ENCODE measurements at regions not wholly inside any gene's neighbourhood (a gene's known extent, or its start where the extent isn't known, plus 50 kb on each side); places are given as distances from the start of the nearest gene placed in this dataset.

DNA sequence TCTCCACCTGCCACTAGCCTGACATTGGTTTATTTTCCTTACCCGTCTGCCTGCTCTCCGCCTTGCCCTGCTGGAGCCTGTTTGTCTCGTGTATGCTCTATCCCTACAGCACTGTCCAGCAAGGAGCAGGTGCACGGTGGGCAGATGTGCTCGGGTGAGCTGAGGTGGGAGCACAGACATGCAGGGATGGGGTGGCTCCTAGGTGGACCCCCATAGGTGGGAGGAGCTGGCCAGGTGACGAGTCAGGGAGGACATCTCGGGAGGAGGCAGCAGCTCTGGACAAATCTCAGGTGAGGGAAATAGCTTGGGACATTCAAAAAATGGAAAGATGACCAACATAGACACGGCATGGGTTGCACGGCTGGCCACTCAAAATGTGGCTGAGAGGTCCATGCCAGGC lies 89.2 kb upstream of the SHANK2 start:
- Histone ChIP-seq H3K27me3 (peaks cover 0 to 53% (median 0%) of the 10 kb centered on the region in 9 donors), H3K4me3 (no peak overlapping the region), H3K36me3 (no peaks in the 10 kb centered on the region), H3K9me3 (no peaks in the 10 kb centered on the region), H3K4me1 (no peaks in the 10 kb centered on the region), H3K27ac (no peak overlapping the region)
- intact Hi-C loops (cut with DNase I), result loop anchor here in 1 of 10 donors (10.0 kb wide), 1 partner anchor 57 kb away; no protein-coding TSS in a partner anchor
- 83 to 86% (median 85%) methylated on average over 9 of the region's 9 CpGs for WGBS, 4 donors
- ATAC-seq (no peak), DNase-seq (no peak)
- TF ChIP-seq CTCF (IDR thresholded peaks at IDR 0.05) (no peak), POLR2A (IDR thresholded peaks at IDR 0.05) (no peak)

GRCh38 chr11:71341173-71341572 lies 88.8 kb upstream of the SHANK2 start:
- H3K27me3 ChIP-seq, result peaks cover 0 to 51% (median 0%) of the 10 kb centered on the region in 9 donors
- intact Hi-C loops (cut with DNase I), result loop anchor here in 1 of 10 donors (10.0 kb wide), 1 partner anchor 56 kb away; no protein-coding TSS in a partner anchor
- H3K36me3 ChIP-seq, result no peaks in the 10 kb centered on the region
- TF ChIP-seq POLR2A (IDR thresholded peaks at IDR 0.05), result no peak
- no peak for TF ChIP-seq CTCF (IDR thresholded peaks at IDR 0.05)
- no peak for ATAC-seq
- H3K4me3 ChIP-seq, result no peak overlapping the region
- no peaks in the 10 kb centered on the region for H3K9me3 ChIP-seq
- no peak for DNase-seq
- H3K27ac ChIP-seq, result no peak overlapping the region
- 84 to 95% (median 87%) methylated on average over 8 of the region's 8 CpGs for WGBS, 4 donors
- H3K4me1 ChIP-seq, result no peaks in the 10 kb centered on the region

GRCh38 chr11:71340086-71340606 lies 87.8 kb upstream of the SHANK2 start:
- intact Hi-C loops (cut with DNase I), result loop anchor here in 1 of 10 donors (10.0 kb wide), 1 partner anchor 55 kb away; no protein-coding TSS in a partner anchor
- 75 to 86% (median 85%) methylated on average over 11 to 12 of the region's 12 CpGs for WGBS, 4 donors
- DNase-seq (no peak), ATAC-seq (no peak)
- Histone ChIP-seq H3K4me1 (no peaks in the 10 kb centered on the region), H3K27me3 (peaks cover 0 to 51% (median 0%) of the 10 kb centered on the region in 9 donors), H3K36me3 (no peaks in the 10 kb centered on the region), H3K27ac (no peak overlapping the region), H3K9me3 (no peaks in the 10 kb centered on the region), H3K4me3 (no peak overlapping the region)
- TF ChIP-seq CTCF (IDR thresholded peaks at IDR 0.05) (no peak), POLR2A (IDR thresholded peaks at IDR 0.05) (no peak)

GRCh38 chr11:71339396-71339881 lies 87.1 kb upstream of the SHANK2 start:
- no peak for TF ChIP-seq POLR2A (IDR thresholded peaks at IDR 0.05)
- no peak for TF ChIP-seq CTCF (IDR thresholded peaks at IDR 0.05)
- ATAC-seq, result no peak
- intact Hi-C loops (cut with DNase I), result no loop called here
- no peaks in the 10 kb centered on the region for H3K36me3 ChIP-seq
- peaks cover 0 to 47% (median 0%) of the 10 kb centered on the region in 9 donors for H3K27me3 ChIP-seq
- DNase-seq, result no peak
- no peaks in the 10 kb centered on the region for H3K9me3 ChIP-seq
- H3K4me3 ChIP-seq, result peak overlapping the region in 3 of 12 donors; percentile 5 to 36 (median 19)
- 58 to 78% (median 66%) methylated on average over 9 to 14 of the region's 14 CpGs for WGBS, 4 donors
- H3K27ac ChIP-seq, result no peak overlapping the region
- no peaks in the 10 kb centered on the region for H3K4me1 ChIP-seq
